Kidney epithelial cell (primary cell): ENCODE measurements at regions not wholly inside any gene's neighbourhood (a gene's known extent, or its start where the extent isn't known, plus 50 kb on each side); places are given as distances from the start of the nearest gene placed in this dataset.

Source experiments
- DNase-seq: peaks from one replicate; pipeline ENCODE4 v3.0.0-alpha.2; 2010; ENCODE audit warnings: low read depth
- H3K27me3 ChIP-seq: 2 replicates; pipeline ENCODE4 v1.6.0; 2011; ENCODE audit warnings: low read length; ENCODE audit not compliant: control insufficient read depth, insufficient read depth
- H3K36me3 ChIP-seq: 2 replicates; pipeline ENCODE4 v1.5.1; 2011; ENCODE audit warnings: low read length; ENCODE audit not compliant: control insufficient read depth, insufficient read depth
- H3K4me3 ChIP-seq: 2 replicates; pipeline ENCODE4 v1.5.1; 2011; ENCODE audit warnings: low read depth, mild to moderate bottlenecking, control low read depth, low read length
- TF ChIP-seq, protein P1 (sequence below): IDR thresholded peaks from 2 replicates; pipeline ENCODE4 v1.5.1; 2011; ENCODE audit warnings: mild to moderate bottlenecking, moderate library complexity, low read length, control low read depth, inconsistent platforms; ENCODE audit not compliant: insufficient read depth, poor library complexity, severe bottlenecking

DNA sequence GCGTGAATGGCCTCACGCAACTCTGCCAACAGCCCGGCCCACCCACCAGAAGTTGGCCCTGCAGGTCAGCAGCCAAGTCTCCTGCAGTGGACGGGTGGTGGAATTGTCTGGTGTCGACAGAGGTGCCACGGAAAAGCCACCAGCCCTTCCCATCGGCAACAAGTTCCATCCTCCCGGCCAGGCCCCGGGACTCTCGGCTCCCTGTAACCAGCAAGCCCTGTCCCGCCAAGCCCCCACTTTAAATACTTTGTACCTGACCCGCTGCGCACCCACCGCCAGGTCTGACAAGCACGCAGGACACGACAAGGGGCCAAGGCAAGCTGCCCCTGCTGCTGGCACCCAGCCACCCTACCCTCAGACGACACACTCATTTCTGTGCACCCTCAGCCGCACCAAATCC, 100.8 kb downstream of the RBFOX3 start:
- H3K27me3 ChIP-seq: peaks cover 4% of the 10 kb centered on the region
- no peak overlapping the region for H3K4me3 ChIP-seq
- DNase-seq: no peak
- TF ChIP-seq, protein P1, sequence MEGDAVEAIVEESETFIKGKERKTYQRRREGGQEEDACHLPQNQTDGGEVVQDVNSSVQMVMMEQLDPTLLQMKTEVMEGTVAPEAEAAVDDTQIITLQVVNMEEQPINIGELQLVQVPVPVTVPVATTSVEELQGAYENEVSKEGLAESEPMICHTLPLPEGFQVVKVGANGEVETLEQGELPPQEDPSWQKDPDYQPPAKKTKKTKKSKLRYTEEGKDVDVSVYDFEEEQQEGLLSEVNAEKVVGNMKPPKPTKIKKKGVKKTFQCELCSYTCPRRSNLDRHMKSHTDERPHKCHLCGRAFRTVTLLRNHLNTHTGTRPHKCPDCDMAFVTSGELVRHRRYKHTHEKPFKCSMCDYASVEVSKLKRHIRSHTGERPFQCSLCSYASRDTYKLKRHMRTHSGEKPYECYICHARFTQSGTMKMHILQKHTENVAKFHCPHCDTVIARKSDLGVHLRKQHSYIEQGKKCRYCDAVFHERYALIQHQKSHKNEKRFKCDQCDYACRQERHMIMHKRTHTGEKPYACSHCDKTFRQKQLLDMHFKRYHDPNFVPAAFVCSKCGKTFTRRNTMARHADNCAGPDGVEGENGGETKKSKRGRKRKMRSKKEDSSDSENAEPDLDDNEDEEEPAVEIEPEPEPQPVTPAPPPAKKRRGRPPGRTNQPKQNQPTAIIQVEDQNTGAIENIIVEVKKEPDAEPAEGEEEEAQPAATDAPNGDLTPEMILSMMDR: no peak
- no peaks in the 10 kb centered on the region for H3K36me3 ChIP-seq

DNA sequence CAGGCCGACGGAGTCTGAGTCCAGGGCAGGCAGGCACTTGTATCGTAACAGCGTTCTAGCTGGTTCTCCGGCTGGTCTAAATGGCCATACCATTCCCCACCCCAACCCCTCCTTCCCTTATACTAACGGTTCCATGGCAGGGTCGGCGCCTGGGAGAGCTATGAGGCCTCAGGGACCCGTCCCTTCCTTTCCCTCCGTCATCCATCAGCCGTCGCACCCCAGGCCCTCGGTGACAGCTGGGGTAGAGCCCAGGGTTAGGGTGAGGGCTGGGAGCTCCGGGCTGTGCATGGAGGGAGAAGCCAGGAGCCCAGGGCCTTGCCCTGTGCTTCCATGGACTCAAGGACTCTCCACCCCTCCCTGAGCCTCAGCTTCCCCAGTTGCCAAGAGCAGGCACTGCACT, 101.4 kb downstream of the RBFOX3 start:
- H3K36me3 ChIP-seq: no peaks in the 10 kb centered on the region
- no peak for DNase-seq
- peaks cover 4% of the 10 kb centered on the region for H3K27me3 ChIP-seq
- no peak overlapping the region for H3K4me3 ChIP-seq
- TF ChIP-seq, protein P1: no peak

DNA sequence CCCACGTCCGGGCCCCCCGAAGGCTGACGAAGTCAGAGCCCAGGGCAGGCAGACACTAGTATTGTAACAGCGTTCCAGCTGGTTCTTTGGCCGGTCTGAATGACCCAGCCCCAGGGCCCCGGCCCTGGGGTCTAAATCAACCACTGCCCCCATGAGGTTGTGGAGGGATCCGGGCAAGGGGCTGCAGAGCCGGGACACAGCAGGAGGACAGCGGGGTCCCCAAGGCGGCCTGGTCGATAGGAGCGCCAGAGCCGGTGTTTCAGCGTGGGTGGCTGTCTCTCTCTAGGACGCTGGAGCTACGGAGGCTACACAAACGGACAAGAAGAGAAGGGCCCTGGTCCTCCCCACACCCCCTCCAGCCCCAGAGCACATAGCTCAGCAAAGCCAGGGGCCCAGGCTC, 101.8 kb downstream of the RBFOX3 start:
- TF ChIP-seq, protein P1: no peak
- Histone ChIP-seq H3K4me3 (no peak overlapping the region), H3K36me3 (no peaks in the 10 kb centered on the region), H3K27me3 (peaks cover 4% of the 10 kb centered on the region)
- no peak for DNase-seq

DNA sequence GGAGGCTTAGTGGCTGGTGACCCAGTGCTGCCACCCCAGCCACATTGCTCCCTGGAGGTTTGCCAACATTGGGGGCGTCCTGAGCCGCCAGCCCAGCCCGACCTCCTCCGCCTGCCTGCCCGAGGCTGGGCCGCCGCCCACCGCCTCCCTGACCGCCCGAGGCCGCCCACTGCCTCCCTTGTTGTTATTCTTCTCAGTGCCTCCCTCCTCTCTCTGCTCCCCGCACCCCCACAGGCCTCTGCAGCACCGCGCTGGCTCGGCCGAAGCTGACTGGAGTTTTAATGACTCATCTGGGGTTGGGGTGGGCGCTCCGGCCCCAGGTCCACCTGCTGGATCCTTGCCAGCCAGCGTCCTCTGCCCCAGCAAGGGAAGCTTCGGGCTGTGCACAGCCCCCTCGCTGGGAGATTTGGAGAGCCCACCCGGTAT, 102.5 kb downstream of the RBFOX3 start:
- peaks cover 4% of the 10 kb centered on the region for H3K27me3 ChIP-seq
- no peaks in the 10 kb centered on the region for H3K36me3 ChIP-seq
- DNase-seq: no peak
- no peak overlapping the region for H3K4me3 ChIP-seq
- TF ChIP-seq, protein P1: no peak

DNA sequence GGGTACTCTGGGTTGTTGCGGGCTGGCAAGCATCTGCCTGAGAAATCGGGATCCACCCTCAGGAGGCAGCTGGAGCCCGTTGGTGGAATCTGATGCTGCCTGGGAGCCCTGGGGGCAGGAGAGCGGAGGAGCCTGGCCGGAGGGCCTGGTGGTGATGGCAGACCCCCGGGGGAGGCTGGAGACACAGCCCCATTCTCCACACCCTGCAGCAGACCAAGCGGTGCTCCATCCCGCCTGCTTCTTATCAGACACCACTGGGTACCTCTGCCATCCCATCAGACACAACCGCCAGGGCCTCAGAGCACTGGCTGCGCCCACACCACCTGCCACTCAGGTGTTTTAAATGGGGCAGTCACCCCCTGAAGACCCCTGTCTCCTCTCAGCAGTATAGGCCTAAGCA, 103.9 kb downstream of the RBFOX3 start:
- Histone ChIP-seq H3K27me3 (peaks cover 4% of the 10 kb centered on the region), H3K4me3 (no peak overlapping the region), H3K36me3 (no peaks in the 10 kb centered on the region)
- DNase-seq: no peak
- TF ChIP-seq, protein P1: no peak

DNA sequence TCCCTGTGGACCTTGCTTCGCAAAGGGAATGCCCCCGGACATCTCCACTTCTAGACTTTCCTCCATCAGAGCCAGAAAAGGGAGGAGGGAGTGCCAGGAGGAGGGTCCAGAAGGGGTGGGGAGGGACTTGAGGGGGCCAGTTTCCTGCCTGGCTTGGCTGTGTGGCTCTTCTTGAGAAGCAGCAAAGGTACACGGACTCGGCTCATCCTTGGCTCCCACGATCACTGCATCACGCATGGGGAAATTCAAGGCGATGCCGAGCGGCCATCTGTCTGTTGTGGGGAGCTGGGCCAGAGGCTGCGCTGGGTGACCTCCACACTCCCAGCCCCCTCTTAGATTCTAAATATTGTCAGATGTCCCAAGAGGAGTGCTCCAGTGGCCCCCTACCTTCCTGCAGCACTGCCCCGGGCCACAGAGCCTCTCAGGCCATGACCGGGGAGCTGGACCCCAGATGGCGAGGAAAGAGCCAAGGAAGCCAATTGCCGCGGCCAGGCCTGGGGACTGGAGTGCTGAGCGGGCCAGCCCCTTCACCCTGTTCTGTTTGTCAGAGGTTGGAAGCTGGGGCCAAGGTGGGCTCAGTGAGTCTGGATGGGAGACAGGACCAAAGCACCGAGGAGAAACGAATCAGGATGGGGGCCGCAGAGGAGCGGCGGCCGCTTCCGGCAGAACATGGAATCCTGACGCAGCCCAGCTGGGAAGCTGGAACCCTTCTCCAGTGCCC, 104.5 kb downstream of the RBFOX3 start:
- no peak for DNase-seq
- TF ChIP-seq, protein P1: no peak
- H3K36me3 ChIP-seq: no peaks in the 10 kb centered on the region
- no peak overlapping the region for H3K4me3 ChIP-seq
- H3K27me3 ChIP-seq: peaks cover 4% of the 10 kb centered on the region
